ENCODE measurements at regions not wholly inside any gene's neighbourhood (a gene's known extent, or its start where the extent isn't known, plus 50 kb on each side); places are given as distances from the start of the nearest gene placed in this dataset.

DNA sequence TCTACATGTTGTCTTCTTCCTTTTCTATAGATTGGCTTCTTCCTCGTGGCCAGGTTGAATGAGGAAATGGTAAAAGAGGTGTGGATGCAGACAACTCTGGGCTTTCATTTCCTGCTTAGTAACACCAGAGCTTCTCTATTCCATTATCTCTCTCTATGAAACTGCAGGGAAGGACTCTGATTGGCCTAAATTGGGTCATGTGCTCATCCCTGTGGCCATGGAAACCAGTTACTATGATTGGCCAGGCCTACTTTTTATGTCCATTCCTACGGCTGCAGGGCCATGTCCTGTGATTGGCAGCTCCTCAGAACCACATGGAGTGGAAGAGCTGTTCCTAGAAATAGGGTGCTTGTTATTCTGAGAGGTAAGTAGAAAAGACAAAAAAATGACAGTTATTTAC, 486.9 kb upstream of the ADAMTS9 start (continued):
- TF ChIP-seq, protein P1, sequence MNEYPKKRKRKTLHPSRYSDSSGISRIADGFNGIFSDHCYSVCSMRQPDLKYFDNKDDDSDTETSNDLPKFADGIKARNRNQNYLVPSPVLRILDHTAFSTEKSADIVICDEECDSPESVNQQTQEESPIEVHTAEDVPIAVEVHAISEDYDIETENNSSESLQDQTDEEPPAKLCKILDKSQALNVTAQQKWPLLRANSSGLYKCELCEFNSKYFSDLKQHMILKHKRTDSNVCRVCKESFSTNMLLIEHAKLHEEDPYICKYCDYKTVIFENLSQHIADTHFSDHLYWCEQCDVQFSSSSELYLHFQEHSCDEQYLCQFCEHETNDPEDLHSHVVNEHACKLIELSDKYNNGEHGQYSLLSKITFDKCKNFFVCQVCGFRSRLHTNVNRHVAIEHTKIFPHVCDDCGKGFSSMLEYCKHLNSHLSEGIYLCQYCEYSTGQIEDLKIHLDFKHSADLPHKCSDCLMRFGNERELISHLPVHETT (tag by site-specific recombination; IDR thresholded peaks at IDR 0.05): no peak
- TF ChIP-seq ZBTB48 (tag by site-specific recombination; IDR thresholded peaks at IDR 0.05) (no peak), ZNF555 (tag by site-specific recombination; conservative IDR thresholded peaks at IDR 0.05) (no peak), ZNF223 (tag by site-specific recombination; IDR thresholded peaks at IDR 0.05) (no peak), ZNF292 (tag by site-specific recombination; IDR thresholded peaks at IDR 0.05; ENCODE audit: borderline replicate concordance, low read depth) (no peak), ZNF433 (tag by site-specific recombination; IDR thresholded peaks at IDR 0.05; ENCODE audit: low read depth) (no peak)

DNA sequence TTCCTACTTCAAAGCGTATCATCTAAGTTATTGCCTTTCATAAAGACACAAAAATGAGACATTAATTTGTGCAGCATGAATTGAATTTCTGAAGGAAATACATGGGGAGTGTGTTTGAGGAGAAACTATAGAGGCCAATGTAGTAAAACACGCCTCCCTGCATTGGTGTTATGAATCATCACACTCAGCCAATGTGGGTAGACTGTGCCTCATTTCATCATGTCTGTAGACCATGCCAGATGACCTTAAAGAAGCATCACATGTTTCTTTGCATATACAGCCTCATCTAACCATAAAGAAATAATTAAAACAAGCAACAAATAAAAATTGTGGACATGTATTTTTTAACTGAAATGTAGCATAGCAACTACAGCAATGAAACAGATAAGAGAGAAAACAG, 486.0 kb upstream of the ADAMTS9 start:
- Histone ChIP-seq H3K4me1 (ENCODE audit: control insufficient read depth, insufficient read depth, low read length) (no peaks in the 10 kb centered on the region; the same call in 1 of the 2 replicates), H3K4me3 (ENCODE audit: low read depth, low read length) (no peak overlapping the region), H3K9me3 (ENCODE audit: control insufficient read depth, insufficient read depth, low read depth, low read length) (no peaks in the 10 kb centered on the region), H3K27ac (ENCODE audit: extremely low read depth, low read depth, low read length) (no peak overlapping the region), H3K36me3 (ENCODE audit: control insufficient read depth in 2 of 2, insufficient read depth in 1 of 2, low read length in 2 of 2) (no peaks in the 10 kb centered on the region)
- TF ChIP-seq, protein P2, sequence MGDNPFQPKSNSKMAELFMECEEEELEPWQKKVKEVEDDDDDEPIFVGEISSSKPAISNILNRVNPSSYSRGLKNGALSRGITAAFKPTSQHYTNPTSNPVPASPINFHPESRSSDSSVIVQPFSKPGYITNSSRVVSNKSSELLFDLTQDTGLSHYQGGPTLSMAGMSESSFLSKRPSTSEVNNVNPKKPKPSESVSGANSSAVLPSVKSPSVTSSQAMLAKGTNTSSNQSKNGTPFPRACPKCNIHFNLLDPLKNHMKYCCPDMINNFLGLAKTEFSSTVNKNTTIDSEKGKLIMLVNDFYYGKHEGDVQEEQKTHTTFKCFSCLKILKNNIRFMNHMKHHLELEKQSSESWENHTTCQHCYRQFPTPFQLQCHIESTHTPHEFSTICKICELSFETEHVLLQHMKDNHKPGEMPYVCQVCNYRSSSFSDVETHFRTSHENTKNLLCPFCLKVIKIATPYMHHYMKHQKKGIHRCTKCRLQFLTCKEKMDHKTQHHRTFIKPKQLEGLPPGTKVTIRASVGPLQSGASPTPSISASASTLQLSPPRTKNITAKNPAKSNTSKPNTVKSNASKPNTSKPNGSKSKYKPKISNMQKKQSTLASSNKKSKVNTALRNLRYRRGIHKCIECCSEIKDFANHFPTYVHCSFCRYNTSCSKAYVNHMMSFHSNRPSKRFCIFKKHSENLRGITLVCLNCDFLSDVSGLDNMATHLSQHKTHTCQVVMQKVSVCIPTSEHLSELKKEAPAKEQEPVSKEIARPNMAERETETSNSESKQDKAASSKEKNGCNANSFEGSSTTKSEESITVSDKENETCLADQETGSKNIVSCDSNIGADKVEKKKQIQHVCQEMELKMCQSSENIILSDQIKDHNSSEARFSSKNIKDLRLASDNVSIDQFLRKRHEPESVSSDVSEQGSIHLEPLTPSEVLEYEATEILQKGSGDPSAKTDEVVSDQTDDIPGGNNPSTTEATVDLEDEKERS (tag by site-specific recombination; IDR thresholded peaks at IDR 0.05): no peak
- ChIA-PET POLR2A (no interaction called here), CTCF (no interaction called here)

DNA sequence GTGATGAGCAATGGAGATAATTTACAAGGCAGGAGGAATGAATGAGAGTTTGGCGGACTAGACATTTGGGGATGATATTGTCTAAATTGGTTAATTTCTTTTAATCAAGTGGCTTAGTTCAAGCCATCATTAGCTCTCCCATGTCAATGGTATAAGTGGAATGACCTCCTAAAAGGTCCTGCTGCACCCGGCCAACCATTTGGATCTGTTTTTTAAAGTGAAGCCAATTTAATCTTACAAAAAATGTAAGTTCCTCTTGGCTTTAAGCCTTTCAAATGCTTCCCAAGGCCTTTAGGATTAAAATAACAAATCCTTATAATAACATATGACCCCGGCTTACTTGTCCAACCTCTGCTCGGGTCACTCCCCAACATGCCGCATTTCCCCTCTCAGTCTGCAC, 484.4 kb upstream of the ADAMTS9 start:
- POLR2A ChIA-PET: no interaction called here
- CTCF ChIA-PET: interaction anchor here (1.4 kb wide), 1 partner anchor 642 kb away, joined by 4 read pairs; no protein-coding TSS in a partner anchor
- no peaks in the 10 kb centered on the region for H3K9me3 ChIP-seq (ENCODE audit: control insufficient read depth, insufficient read depth, low read depth, low read length)
- TF ChIP-seq ZNF548 (tag by site-specific recombination; IDR thresholded peaks at IDR 0.05) (no peak), ZNF19 (tag by site-specific recombination; IDR thresholded peaks at IDR 0.05; ENCODE audit: low read depth) (no peak), ZNF747 (tag by site-specific recombination; IDR thresholded peaks at IDR 0.05) (no peak), SCRT2 (tag by site-specific recombination; IDR thresholded peaks at IDR 0.05) (no peak), PRDM1 (tag by site-specific recombination; IDR thresholded peaks at IDR 0.05) (no peak), ZNF843 (tag by site-specific recombination; IDR thresholded peaks at IDR 0.05) (no peak), ZBTB17 (tag by site-specific recombination; IDR thresholded peaks at IDR 0.05) (no peak), ZNF324 (tag by site-specific recombination; IDR thresholded peaks at IDR 0.05) (no peak), ZNF394 (tag by site-specific recombination; IDR thresholded peaks at IDR 0.05; ENCODE audit: borderline replicate concordance) (no peak), ZNF354C (tag by site-specific recombination; IDR thresholded peaks at IDR 0.05; ENCODE audit: borderline replicate concordance, low read depth) (no peak)
- no peak overlapping the region for H3K4me3 ChIP-seq (ENCODE audit: low read depth, low read length)
- no peak overlapping the region for H3K27ac ChIP-seq (ENCODE audit: extremely low read depth, low read depth, low read length)
- no peaks in the 10 kb centered on the region for H3K36me3 ChIP-seq (ENCODE audit: control insufficient read depth in 2 of 2, insufficient read depth in 1 of 2, low read length in 2 of 2)
- no peaks in the 10 kb centered on the region for H3K4me1 ChIP-seq (ENCODE audit: control insufficient read depth, insufficient read depth, low read length)

Data from HEK293 (cell line).